ENCODE measurements at regions not wholly inside any gene's neighbourhood (a gene's known extent, or its start where the extent isn't known, plus 50 kb on each side); places are given as distances from the start of the nearest gene placed in this dataset.
"Not testable (repeated sequence)": the region's sequence is repeated elsewhere in the genome, so short reads cannot be mapped to it uniquely, and the experiment has no call there.

DNA sequence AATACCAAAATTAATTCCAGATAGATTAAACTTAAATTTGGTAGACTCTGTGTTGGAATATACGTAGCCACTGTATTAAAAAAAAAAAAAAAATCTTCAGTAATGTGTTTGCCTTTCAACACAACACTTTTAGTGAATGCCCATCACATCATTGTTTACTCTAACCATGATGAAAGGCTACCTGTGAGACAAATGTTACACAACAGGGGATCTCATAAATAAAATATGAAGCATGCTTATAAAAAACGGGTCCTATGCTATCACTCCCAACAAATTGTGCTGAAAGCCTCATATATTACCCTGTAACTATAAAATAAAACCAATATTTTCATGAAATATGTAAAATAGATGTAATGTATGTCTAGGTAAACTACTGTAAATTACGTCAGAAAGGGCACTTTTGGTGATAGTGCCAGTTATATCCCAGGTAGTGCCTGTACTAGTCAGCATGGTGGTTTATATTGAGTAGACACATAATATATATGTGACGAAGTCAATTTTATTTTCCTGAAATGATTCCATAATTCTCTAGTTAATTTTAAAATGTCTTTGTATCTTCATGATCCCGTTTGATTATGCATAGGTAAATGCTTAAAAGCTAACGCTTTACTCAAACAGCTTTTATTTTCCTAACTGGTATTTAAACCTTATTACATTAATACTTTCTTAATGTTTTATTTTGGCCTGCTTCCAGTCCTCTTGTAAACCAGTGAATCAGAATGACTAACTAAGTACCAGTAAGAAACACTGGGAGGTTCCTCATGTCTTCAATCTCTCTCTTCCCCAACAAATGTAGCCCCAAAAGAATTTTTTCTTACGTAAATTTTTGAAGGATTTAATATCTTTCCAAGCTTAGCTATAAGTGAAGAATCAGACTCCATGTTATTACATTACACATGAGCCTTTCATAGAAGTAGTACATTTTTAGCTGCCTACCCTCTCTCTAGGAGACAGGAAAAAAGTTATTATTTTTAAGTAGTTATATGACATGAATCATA is 420.3 kb downstream of the GABRG2 start:
- DNase-seq, result no peak

DNA sequence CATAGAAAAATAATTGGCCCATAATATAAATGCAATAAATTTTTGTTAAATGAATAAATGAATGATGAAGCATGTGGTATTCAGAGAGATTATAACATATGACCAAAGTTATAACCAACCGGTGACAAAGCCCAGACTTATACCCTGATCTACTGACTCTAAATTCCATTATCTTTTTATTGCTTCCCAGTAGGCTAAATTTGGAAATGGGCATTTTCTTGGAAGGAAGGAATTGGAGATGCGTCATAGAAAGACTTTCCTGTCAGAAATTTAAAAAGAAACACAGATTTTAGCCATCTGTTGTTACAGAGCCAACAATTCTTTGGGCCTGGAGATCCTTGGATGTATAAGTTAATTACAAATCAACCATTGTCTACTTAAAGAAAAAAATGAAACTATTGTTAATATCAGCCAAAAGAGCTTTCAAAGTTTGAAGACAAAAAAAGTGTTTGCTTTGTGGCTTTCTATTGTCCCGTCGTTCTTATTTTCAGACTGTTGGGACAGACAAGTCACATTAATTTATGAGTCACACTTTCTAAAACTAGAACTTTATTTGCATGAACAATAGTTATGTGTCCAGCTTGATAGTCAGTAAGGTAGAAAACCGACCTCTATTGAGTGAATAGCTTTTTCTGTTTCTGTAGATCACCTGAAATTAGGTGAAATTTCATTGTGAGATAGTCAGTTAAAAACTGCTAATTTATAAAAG is 428.7 kb downstream of the GABRG2 start:
- DNase-seq, result no peak

DNA sequence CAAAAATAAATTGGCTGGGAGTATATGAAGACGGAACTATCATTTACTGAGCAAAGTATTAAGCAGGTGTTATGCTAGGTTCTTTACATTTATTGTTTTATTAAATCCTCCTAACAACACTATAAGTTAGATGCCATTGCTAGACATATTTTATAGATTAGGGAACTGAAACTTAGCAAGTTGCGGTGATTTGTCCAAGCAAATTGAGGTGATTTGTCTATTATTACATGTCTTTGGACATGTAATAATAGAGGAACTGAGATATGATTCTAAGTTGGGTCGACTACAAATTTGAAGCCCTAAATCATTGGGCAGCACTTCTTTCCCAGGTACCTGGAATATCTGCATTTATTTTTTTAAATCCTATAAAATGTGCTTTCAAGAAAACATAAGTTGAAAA is 429.9 kb downstream of the GABRG2 start:
- no peak for DNase-seq

DNA sequence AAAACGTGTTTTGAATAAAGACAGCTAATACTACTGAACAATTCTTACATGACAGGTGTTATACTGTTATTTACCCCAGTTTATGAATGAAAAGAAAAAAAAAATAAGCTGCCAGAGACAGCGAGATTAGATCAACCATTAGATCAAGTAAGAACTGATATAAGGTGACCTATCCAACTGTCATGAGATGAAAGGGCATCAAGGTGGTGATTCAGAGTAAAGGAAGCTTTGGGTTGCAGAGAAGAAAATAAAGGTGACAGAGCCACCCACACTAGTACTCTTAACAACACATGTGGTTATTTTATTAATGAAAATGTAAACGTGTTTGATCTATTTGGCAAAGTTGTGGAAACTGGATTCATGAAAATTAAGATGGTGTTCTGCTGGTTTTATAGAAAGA is 435.2 kb downstream of the GABRG2 start:
- DNase-seq, result no peak

DNA sequence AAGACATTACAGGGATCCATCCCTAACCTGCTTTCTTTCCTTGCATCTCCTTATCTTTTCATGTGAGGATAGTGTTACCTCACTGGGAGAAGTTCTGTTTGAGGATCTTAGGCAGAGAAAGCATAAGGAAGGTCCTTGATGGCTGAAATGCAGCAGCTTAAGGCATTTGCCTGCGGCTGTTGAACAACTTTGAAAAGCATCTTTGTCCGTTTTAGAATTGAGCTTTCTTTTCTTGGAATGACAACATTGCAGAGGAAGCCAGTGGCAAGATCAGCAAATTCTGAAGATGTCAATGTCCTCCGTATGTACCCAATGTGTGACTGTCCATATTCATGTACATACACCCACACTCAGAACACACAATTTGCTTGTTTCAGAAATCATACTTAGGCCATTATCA is 436.2 kb downstream of the GABRG2 start:
- no peak for DNase-seq

DNA sequence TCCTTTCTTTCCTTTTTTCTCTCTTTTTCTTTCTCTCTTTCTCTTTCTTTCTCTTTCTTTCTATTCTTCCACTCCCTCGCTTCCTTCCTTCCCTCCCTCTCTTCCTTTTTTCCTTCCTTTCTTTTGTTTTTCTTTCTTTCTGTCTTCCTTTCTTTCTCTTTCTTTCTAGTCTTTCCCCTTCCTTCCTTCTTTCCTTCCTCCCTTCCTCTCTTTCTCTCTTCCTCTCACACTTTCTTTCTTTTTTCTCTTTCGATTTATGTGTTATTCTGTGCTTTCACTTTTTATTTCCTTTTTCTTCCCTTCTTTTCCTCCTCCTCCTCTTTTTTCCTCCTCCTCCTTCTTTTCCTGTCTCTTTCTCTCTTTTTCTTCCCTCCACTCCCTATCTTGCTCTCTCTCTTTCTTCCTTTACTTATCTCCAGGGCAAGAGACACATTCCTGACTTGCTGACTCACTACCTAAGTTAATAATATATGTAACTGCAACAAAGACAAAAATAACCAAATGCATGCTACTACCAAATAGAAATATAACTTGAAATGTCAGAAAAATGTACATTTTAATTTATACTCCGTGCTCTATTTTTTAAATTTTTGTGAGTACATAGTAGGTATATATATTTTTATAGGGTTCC is 445.5 kb downstream of the GABRG2 start:
- no peak for DNase-seq

DNA sequence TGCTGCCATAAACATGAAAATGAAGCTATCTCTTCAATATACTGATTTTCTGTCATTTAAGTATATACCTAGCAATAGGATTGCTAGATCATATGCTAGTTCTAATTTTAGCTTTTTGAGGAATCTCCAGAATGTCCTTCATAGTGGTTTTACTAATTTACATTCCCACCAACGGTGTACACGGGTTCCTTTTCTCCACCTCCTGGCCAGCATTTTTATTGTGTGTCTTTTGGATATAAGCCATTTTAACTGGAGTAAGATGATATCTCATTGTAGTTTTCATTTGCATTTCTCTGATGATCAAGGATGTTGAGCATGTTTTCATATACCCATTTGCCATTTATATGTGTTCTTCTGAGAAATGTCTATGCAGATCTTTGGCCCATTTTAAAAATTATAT is 446.5 kb downstream of the GABRG2 start:
- no peak for DNase-seq

DNA sequence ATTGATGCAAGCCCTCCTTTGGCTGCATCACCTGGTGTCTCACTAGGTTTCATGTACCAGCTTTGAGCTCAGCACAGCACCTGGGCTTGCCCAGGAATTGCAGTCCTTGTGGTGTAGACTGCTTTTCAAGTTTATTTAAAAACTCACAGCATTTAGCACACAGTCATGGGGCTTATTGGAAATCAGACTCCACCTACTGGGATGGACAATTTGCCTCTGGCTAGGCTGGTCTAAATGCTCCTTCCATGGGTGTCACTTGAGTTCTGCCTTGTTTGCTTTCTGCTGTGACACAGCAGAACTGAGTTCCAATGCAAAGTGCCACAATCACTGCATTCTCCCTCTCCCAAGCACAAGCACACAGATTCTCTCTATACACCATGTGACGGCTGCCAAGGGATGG is 453.3 kb downstream of the GABRG2 start:
- DNase-seq, result no peak

DNA sequence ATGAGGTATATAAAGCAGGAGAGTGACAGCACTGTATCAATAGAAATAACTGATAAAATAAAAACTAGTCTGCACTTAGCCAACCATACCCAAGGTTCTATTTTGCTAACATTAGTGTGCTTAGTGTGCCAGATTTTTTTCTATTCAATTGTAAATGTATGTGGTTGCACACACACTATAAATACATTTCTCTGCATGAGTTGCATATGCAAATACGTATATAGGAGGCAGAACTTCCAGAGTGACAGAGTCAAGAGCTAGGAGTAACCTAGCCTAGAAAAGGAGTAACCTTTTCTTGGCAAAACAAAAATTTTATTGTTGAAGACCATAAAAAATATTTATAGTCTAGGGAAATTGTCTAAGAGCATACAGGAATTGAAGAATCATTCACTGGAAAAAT is 461.6 kb downstream of the GABRG2 start:
- DNase-seq, result no peak

DNA sequence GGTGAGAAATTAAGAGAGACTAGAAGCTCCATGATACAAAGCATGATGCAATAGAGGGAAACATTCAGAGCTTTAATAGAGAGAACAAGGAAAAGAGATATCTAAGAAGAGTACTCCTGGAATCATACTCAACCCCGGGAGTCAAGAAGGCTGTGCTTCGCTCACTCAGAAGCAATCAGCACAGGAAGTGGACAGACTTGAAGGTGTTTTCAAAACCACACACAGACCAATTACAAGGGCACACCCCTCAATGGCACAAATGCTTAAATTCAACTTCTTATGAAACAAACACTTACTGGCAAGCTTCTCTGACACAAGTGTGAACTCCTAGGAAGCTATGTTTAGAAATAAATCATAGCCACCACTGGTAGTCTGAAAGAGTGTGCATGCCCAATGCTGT is 462.3 kb downstream of the GABRG2 start:
- DNase-seq, result no peak

DNA sequence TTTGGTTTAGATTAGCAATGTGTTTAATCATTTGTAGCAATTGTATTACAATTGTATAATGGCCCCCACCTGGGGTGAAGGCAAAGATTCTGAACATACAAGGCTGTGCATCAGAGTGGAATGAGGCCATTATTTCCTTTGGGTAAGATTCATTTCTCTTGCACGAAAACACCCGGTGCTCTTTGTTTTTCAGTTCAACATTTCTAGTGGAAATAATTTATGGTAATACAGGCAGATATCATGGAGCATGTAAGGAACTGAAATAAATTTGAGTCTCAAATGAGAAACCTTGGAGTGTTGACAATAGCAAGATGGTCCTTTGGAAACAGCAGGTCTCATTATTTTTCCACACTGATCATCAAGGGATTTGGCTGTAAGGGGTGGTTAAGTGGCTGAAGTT is 475.9 kb downstream of the GABRG2 start:
- DNase-seq, result no peak

DNA sequence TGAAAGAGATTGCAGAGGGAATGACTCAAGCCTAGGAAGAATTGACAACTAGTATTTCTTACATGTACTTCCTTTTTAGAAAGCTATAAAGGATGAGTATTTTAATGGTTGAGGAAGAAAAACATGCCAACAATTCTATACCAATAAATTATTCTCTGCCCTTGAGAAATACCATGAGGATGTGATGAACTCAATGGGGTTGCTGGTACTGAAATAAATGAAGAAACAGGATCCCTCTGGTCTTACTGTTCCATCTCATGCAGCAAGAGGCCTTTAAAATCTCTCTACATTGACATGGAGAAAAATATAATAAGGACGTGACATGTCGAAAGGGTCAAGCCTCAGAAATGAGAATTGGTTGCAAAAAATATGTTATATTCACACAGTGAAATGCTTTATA is 477.3 kb downstream of the GABRG2 start:
- no peak for DNase-seq

DNA sequence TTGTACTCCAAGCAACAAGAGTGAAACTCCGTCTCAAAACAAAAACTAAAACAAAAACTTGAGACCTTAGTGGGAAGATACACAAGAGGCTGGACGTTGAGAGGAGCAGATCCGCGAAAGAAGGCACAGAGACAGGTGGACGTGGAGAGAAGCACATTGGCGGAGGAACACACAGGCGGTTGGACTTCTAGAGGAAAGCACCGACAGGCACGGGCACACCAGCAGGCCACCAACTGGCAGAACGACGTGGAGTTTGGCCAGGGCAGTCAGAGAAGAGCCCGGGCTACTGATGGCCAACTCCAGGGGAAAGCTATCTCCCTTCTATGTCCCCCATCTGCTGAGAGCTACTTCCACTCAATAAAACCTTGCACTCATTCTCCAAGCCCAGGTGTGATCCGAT is 482.7 kb downstream of the GABRG2 start:
- no peak for DNase-seq

DNA sequence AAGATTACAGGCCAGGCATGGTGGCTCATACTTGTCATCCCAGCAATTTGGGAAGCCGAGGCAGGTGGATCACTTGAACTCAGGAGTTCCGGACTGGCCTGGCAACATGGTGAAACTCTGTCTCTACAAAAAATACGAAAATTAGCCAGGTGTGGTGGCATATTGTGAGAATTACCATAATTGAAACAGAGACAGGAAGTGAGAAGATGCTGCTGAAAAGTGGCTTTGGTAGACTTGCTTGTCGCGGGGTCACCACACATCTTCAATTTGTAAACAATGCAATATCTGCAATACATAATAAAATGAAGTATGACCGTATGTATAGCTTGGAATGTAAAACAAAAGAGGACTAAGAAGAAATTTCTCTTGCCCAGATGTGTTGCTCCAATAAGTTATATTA is 490.5 kb downstream of the GABRG2 start:
- no peak for DNase-seq

DNA sequence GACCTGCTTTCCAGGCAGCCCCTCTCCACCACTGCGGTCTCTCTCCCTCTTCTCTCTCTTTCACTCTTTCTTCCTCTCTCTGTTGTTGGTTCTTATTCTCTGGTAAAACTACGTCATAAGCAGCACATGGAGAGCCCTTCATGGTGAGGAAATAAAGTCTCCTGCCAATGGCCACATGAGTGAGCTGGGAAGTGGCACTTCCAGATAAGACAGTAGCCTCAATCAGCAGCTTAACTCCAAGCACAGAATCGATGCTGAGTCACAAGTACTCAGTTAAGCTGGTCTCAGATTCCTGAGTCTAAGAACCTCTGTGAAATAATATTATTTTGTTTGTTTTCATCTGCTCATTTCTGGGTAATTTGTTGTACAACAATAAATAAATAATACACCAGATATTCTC is 500.1 kb downstream of the GABRG2 start:
- no peak for DNase-seq

DNA sequence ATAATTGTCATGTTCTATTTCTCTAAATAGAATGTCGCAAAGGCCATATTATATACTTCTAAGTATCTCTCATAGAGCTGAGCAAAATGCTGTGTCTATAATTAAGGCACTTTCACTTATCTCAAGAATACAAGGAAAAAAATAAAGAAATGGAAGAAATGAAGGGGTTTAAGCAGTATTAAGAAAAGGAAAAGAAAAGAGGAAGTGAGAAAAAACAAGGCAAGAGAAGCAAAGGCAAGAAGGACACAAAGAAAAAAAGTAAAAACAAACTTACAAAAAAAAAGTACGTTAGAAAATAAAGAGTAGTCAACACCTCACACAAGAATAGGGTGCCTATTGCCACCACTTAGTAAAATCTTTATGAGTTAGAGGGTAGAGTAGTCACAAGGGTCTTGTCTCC is 506.2 kb downstream of the GABRG2 start:
- DNase-seq, result no peak

DNA sequence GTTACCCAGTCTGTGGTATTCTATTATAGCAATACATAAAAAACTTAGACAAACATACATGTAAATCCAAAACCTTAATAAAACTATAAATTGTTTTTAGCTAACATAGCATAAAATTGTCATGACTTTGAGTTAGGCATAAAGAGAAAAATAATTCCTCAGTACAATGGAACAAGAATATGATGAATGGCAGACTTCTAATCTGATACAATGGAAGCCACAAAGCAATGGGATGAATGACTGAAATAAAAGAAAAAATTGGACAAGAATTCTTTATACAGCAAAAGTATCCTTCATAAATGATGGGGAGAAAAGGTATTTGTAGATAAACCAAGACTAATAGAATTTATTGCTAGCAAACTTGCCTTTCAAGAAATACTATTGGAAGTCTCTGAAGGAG is 524.2 kb downstream of the GABRG2 start:
- DNase-seq, result no peak

DNA sequence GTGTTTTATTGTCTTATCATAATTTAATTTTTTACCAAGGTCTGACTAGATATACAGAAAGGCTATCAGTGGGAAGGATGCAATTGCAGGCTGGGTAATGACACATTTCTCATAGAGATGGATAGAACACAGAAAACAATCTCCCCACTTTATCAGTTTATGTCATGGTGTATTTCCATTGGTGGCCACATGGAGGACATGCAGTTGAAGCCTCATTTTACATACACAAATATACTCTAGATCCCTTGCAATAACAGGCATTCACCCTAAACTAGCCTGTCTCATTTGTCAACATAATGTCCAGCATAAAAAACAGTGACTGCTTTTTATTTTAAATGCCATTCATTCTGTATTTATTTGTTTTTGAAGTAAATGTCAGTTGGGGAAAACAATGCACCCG is 526.3 kb downstream of the GABRG2 start:
- no peak for DNase-seq

DNA sequence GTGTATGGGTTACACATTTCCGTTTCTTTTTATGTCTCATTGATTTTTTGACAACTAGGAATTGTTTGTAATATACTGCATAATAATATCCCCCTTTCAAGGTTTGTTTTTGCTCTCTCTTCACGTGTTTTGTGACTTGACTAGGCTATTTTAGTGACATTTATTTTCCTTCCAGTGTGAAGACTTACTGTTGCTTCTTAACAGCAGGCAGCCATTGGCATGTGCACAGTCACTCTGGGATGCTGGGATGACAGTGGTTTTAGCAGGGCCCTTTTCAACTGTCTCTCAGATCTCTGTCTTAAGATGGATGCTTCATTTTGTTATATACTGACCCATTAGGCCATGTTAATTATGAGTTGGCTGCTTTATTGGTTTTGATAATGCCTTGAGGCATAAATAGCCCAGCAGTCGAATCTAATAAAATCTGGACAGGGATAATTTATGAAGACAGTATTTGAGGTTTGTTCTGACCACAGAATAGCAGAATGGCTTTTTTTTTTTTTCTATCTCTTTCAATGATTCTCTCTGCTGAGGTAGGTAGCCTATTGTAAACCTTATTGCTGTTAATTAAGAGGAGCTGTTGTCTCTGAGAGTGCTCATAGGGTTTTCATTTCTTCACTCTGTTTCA is 536.0 kb downstream of the GABRG2 start:
- DNase-seq, result no peak

DNA sequence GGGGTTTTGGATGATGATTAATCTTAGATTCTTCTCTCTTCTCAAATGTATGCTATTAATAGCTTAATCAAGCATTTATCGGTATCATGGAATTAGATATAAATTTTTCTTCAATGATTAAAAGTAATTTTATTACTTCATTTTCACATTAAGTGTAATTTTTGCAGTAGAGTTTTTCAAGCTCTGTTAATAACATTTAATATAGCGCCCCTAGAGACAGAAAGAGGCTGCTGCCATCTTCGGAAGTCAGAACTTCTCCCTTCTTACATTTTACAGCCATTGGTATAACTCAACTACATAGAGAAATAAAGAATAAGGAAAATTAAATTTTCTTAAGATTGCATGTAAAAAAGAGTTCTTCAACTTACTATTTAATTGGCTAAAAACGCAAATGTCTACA is 540.3 kb downstream of the GABRG2 start:
- DNase-seq, result no peak

DNA sequence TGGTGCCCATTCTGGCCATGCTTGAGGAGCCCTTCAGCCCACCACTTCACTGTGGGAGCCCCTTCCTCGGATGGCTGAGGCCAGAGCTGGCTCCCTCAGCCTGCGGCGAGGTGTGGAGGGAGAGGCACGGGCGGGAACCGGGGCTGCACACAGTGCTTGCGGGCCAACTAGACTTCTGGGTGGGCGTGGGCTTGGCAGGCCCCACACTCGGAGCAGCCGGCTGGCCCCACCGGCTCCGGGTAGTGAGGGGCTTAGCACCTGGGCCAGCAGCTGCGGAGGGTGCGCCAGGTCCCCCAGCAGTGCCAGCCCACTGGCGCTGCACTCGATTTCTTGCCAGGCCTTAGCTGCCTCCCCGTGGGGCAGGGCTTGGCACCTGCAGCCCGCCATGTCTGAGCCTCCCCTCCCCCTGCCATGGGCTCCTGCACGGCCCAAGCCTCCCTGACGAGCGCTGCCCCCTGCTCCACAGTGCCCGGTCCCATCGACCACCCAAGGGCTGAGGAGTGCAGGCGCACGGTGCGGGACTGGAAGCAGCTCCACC is 554.2 kb downstream of the GABRG2 start:
- DNase-seq, result not testable (repeated sequence)

DNA sequence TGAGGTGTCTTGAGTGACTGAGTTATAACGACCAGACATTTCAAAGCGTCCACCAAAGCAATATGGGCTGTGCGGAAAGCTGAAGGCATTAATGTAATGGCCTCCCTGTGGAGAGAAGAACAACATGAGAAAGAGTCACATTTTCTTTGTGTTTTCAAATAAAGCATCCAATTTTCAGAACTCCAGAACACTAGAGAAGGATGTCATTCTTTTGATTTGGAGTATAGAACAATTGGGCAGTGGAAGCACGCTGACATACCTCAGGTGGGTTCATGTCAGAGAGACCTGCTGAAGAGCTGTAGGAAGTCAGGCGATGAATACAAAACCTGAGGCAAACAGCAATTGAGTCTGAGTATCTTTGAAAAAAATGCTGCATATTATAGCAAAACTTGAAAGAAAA is 556.5 kb downstream of the GABRG2 start:
- DNase-seq, result no peak

DNA sequence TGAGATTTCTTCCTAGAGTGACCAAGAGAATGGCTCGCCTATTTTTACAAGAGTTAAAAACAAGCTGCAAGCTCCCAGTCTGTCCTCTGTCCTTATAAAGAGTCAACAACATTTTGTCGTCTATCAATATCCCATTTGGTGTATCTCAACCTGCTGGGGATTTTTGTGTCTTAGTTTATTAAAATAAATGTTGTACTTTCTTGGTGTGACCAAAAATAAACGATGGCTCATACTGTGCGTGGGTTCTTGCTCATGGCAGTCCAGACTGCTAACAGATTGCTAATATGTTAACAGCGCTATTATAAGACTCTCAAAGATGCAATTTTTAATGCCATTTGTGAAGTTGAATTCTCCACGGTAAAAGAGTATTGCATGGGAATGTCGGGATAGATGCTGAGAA is 569.9 kb downstream of the GABRG2 start:
- no peak for DNase-seq
